CD14-positive monocyte (primary cell): ENCODE measurements at regions not wholly inside any gene's neighbourhood (a gene's known extent, or its start where the extent isn't known, plus 50 kb on each side); places are given as distances from the start of the nearest gene placed in this dataset.

Experiments used
- DNase-seq, 3 donors: peaks; one replicate each; pipeline ENCODE4 v3.0.0-alpha.2; 2011 to 2022
- H2AFZ ChIP-seq: 2 replicates; pipeline ENCODE4 v1.6.0; 2012; ENCODE audit warnings: mild to moderate bottlenecking, low read depth, low read length, inconsistent platforms; ENCODE audit not compliant: insufficient read depth, poor library complexity, severe bottlenecking
- H3K27ac ChIP-seq, 2 donors: 1 replicate in 1 of 2; 2 replicates in 1 of 2; pipeline ENCODE4 v1.5.1; 2012 to 2013; ENCODE audit warnings: low read length in 2 of 2, control low read depth in 1 of 2, inconsistent platforms in 1 of 2, low read depth in 1 of 2, mild to moderate bottlenecking in 1 of 2
- H3K27me3 ChIP-seq, 2 donors: one replicate each; pipeline versions ENCODE4 v1.6.0 to v1.6.1; 2011 to 2013; ENCODE audit warnings: low read length in 2 of 2; ENCODE audit not compliant: control insufficient read depth in 2 of 2, insufficient read depth in 2 of 2
- H3K36me3 ChIP-seq, 2 donors: replicated peaks in 1 of 2; 1 replicate in 1 of 2; 2 replicates in 1 of 2; pipeline versions ENCODE4 v1.5.1 to v1.6.1; 2012 to 2013; ENCODE audit warnings: low read length in 2 of 2, control low read depth in 1 of 2, inconsistent platforms in 1 of 2, mild to moderate bottlenecking in 1 of 2; ENCODE audit not compliant: insufficient read depth in 2 of 2, control insufficient read depth in 1 of 2
- H3K4me1 ChIP-seq, 2 donors: 1 replicate in 1 of 2; 2 replicates in 1 of 2; pipeline versions ENCODE4 v1.5.1 to v1.6.1; 2012 to 2013; ENCODE audit warnings: low read length in 2 of 2, control low read depth in 1 of 2, inconsistent platforms in 1 of 2, mild to moderate bottlenecking in 1 of 2, moderate library complexity in 1 of 2; ENCODE audit not compliant: insufficient read depth in 2 of 2, control insufficient read depth in 1 of 2
- H3K4me2 ChIP-seq: replicated peaks from 2 replicates; pipeline ENCODE3; 2012; ENCODE audit warnings: low read length, moderate library complexity, mild to moderate bottlenecking; ENCODE audit not compliant: poor library complexity, severe bottlenecking; ENCODE audit errors: extremely low read depth
- H3K4me3 ChIP-seq, 3 experiments: fragments of 200-600 bp in 1 of 3; sonication (generic) in 1 of 3; replicated peaks in 1 of 3; 1 replicate in 2 of 3; 2 replicates in 1 of 3; pipeline ENCODE4 v1.5.1; 2011 to 2013; ENCODE audit warnings: low read length in 3 of 3, mild to moderate bottlenecking in 3 of 3, control low read depth in 2 of 3, low read depth in 2 of 3, inconsistent platforms in 1 of 3, moderate library complexity in 1 of 3
- H3K79me2 ChIP-seq: 2 replicates; pipeline ENCODE4 v1.6.0; 2012; ENCODE audit warnings: mild to moderate bottlenecking, control low read depth, inconsistent platforms, low read length, moderate library complexity; ENCODE audit not compliant: insufficient read depth
- H3K9ac ChIP-seq: 2 replicates; pipeline ENCODE4 v1.6.0; 2017; ENCODE audit warnings: low read length, mild to moderate bottlenecking; ENCODE audit not compliant: insufficient read depth, poor library complexity, severe bottlenecking
- H3K9me3 ChIP-seq, 2 donors: replicated peaks in 1 of 2; 1 replicate in 1 of 2; 2 replicates in 1 of 2; pipeline versions ENCODE4 v1.5.1 to v1.6.1; 2012 to 2013; ENCODE audit warnings: low read length in 2 of 2, control low read depth in 1 of 2; ENCODE audit not compliant: control insufficient read depth in 1 of 2, insufficient read depth in 1 of 2
- H4K20me1 ChIP-seq: 2 replicates; pipeline ENCODE4 v1.6.0; 2012; ENCODE audit warnings: mild to moderate bottlenecking, low read length, control low read depth, moderate library complexity; ENCODE audit not compliant: insufficient read depth
- H3K27ac Mint-ChIP-seq, 7 donors: one replicate each; pipeline ENCODE4 v1.8.0; 2020; ENCODE audit warnings: mild to moderate bottlenecking in 7 of 7, mixed read lengths in 7 of 7, moderate library complexity in 6 of 7, inconsistent platforms in 2 of 7
- H3K27me3 Mint-ChIP-seq, 3 donors: one replicate each; pipeline ENCODE4 v1.8.0; 2021 to 2022; ENCODE audit warnings: low read depth in 3 of 3, mild to moderate bottlenecking in 3 of 3, mixed read lengths in 3 of 3, moderate library complexity in 3 of 3, inconsistent platforms in 1 of 3
- H3K36me3 Mint-ChIP-seq, 2 donors: one replicate each; pipeline ENCODE4 v1.8.0; 2020; ENCODE audit warnings: mixed read lengths in 2 of 2, inconsistent platforms in 1 of 2, mild to moderate bottlenecking in 1 of 2
- H3K4me1 Mint-ChIP-seq: one replicate; pipeline ENCODE4 v1.8.0; 2020; ENCODE audit warnings: mild to moderate bottlenecking, mixed read lengths
- H3K4me3 Mint-ChIP-seq, 2 donors: one replicate each; pipeline ENCODE4 v1.8.0; 2020; ENCODE audit warnings: mild to moderate bottlenecking in 2 of 2, mixed read lengths in 2 of 2, moderate library complexity in 1 of 2
- H3K9me3 Mint-ChIP-seq, 7 donors: one replicate each; pipeline ENCODE4 v1.8.0; 2020 to 2022; ENCODE audit warnings: mixed read lengths in 7 of 7, mild to moderate bottlenecking in 6 of 7, moderate library complexity in 6 of 7, inconsistent platforms in 2 of 7
- WGBS: methylation state at CpG from one replicate; pipeline ENCODE4 v1.1.5; 2013; ENCODE audit warnings: missing lambda C conversion rate; ENCODE audit not compliant: insufficient coverage; 5-methylcytosine and 5-hydroxymethylcytosine counted together
- intact Hi-C, 2 donors: fragments of 100-400 bp; cut with micrococcal nuclease; formaldehyde crosslinking; loops; one replicate each; pipeline versions ENCODE4 v1.15.0 to v1.15.1; 2023
- TF ChIP-seq, protein P1 (sequence below): fragments of 200-600 bp; IDR thresholded peaks from one replicate; pipeline ENCODE4 v1.8.0; 2022; ENCODE audit warnings: antibody characterized with exemption, mild to moderate bottlenecking

DNA sequence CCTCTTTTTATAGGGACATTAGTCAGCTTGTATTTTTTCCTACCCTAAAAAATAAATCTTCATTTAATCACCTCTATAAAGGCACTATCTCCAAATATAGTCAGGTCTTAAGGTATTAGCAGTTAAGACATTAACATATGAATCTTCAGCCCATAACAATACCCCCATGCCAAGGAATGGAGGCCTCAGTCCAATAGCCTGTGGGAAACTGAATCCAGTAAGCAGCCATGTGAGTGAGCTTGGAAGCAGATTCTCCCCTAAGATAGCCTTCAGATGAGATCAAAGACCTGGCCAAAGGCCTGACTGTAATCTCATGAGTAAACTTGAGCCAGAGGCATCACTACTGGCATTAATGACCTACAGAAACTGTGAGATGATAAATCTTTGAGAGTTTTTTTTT, 232.1 kb upstream of the SYT10 start:
- Mint-ChIP-seq H3K36me3 (no peaks in the 10 kb centered on the region), H3K27ac (no peak overlapping the region), H3K27me3 (peaks cover 0 to 4% (median 1%) of the 10 kb centered on the region in 3 donors), H3K4me3 (no peak overlapping the region), H3K4me1 (no peaks in the 10 kb centered on the region), H3K9me3 (peaks cover 0 to 5% (median 0%) of the 10 kb centered on the region in 7 donors)
- Histone ChIP-seq H3K9me3 (peaks cover 0 to 3% of the 10 kb centered on the region in 2 donors), H4K20me1 (no peaks in the 10 kb centered on the region), H3K36me3 (no peaks in the 10 kb centered on the region), H3K27me3 (no peaks in the 10 kb centered on the region), H3K9ac (no peak overlapping the region), H3K4me3 (no peak overlapping the region), H3K27ac (no peak overlapping the region), H2AFZ (no peak overlapping the region), H3K4me2 (no peak overlapping the region), H3K4me1 (no peaks in the 10 kb centered on the region), H3K79me2 (no peaks in the 10 kb centered on the region)
- TF ChIP-seq, protein P1, sequence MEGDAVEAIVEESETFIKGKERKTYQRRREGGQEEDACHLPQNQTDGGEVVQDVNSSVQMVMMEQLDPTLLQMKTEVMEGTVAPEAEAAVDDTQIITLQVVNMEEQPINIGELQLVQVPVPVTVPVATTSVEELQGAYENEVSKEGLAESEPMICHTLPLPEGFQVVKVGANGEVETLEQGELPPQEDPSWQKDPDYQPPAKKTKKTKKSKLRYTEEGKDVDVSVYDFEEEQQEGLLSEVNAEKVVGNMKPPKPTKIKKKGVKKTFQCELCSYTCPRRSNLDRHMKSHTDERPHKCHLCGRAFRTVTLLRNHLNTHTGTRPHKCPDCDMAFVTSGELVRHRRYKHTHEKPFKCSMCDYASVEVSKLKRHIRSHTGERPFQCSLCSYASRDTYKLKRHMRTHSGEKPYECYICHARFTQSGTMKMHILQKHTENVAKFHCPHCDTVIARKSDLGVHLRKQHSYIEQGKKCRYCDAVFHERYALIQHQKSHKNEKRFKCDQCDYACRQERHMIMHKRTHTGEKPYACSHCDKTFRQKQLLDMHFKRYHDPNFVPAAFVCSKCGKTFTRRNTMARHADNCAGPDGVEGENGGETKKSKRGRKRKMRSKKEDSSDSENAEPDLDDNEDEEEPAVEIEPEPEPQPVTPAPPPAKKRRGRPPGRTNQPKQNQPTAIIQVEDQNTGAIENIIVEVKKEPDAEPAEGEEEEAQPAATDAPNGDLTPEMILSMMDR = no peak
- no peak for DNase-seq
- intact Hi-C loops = no loop called here

DNA sequence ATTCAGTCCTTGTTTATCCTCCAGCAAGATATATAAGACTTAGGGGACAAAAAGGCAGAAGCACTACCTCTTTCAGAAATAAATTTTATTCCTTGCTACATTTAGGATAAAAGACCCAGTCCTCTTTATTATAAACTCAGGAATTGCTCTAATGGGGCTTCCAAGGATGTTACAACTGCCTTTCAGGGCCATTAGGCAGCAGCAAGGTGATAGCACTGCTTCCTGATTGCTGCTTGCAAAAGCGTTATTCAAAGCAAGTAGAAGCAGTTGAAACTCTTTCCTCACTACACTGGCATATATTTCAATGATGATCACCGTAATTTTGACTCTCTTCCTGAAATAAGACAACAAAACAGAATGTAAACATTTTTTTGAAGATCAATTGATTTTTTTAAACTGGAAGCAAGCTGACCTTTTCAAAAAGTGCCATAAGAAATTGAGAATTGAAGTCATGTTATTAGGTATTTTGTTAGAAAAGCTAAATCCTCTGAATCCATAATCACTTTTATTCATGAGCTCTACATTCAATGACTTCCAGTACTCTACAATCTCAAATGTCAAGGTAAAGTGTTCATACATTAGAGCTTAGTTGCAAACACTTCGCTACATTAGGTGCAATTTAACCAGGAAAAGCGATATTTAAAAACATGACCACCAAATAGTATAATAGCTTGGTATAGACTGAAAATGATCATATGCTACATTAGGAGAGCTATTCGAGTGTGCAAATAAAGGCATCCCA, 233.4 kb upstream of the SYT10 start:
- Histone ChIP-seq H2AFZ (no peak overlapping the region), H3K27me3 (no peaks in the 10 kb centered on the region), H3K4me1 (no peaks in the 10 kb centered on the region), H3K4me3 (no peak overlapping the region), H3K36me3 (no peaks in the 10 kb centered on the region), H4K20me1 (no peaks in the 10 kb centered on the region), H3K4me2 (no peak overlapping the region), H3K9me3 (peaks cover 0 to 3% of the 10 kb centered on the region in 2 donors), H3K9ac (no peak overlapping the region), H3K79me2 (no peaks in the 10 kb centered on the region), H3K27ac (no peak overlapping the region)
- peaks cover 0 to 6% (median 0%) of the 10 kb centered on the region in 7 donors for H3K9me3 Mint-ChIP-seq
- TF ChIP-seq, protein P1 = no peak
- peaks cover 0 to 4% (median 1%) of the 10 kb centered on the region in 3 donors for H3K27me3 Mint-ChIP-seq
- no peaks in the 10 kb centered on the region for H3K4me1 Mint-ChIP-seq
- H3K36me3 Mint-ChIP-seq = no peaks in the 10 kb centered on the region
- H3K27ac Mint-ChIP-seq = no peak overlapping the region
- H3K4me3 Mint-ChIP-seq = no peak overlapping the region
- intact Hi-C loops = no loop called here
- DNase-seq = no peak
- 92% methylated on average over 2 of the region's 5 CpGs for WGBS
